Adrenal gland (tissue), 9 donors: ENCODE measurements at regions not wholly inside any gene's neighbourhood (a gene's known extent, or its start where the extent isn't known, plus 50 kb on each side); places are given as distances from the start of the nearest gene placed in this dataset.
A peak's percentile ranks its signal among the peaks of the same experiment; 100 is the strongest.

ENCODE experiments used
- DNase-seq, 7 donors: peaks; one replicate each; pipeline ENCODE4 v3.0.0-alpha.2; 2019 to 2020
- H3K27ac ChIP-seq, 5 donors: fragments of 200-600 bp; sonication (generic) in 4 of 5; 1 replicate in 3 of 5; 2 replicates in 2 of 5; pipeline versions ENCODE4 v1.5.1 to v1.8.0; 2016 to 2020; ENCODE audit warnings: mild to moderate bottlenecking in 1 of 5
- H3K27me3 ChIP-seq: fragments of 200-600 bp; 2 replicates; pipeline ENCODE4 v1.8.0; 2021
- H3K36me3 ChIP-seq, 2 donors: fragments of 200-600 bp; replicated peaks in 1 of 2; 1 replicate in 1 of 2; 2 replicates in 1 of 2; pipeline versions ENCODE4 v1.5.1 to v1.8.0; 2018 to 2022
- H3K4me1 ChIP-seq, 2 donors: fragments of 200-600 bp; replicated peaks in 1 of 2; 1 replicate in 1 of 2; 2 replicates in 1 of 2; pipeline versions ENCODE4 v1.5.1 to v1.8.0; 2018 to 2021
- H3K4me3 ChIP-seq, 4 donors: fragments of 200-600 bp; sonication (generic) in 3 of 4; one replicate each; pipeline ENCODE4 v1.5.1; 2016 to 2018
- H3K9me3 ChIP-seq, 3 donors: fragments of 200-600 bp; sonication (generic) in 1 of 3; replicated peaks in 1 of 3; 1 replicate in 2 of 3; 2 replicates in 1 of 3; pipeline versions ENCODE4 v1.5.1 to v1.8.0; 2016 to 2021
- POLR2A ChIP-seq, 2 donors: fragments of 450-650 bp; IDR thresholded peaks; one replicate each; pipeline ENCODE4 v1.6.1; 2017; ENCODE audit warnings: antibody characterized with exemption in 2 of 2, mild to moderate bottlenecking in 2 of 2, moderate library complexity in 1 of 2
- WGBS, 4 donors: extraction: QIAGEN DNeasy Blood & Tissue Kit in 2 of 4; methylation state at CpG; one replicate each; pipeline versions ENCODE4 v1.1.5 to v1.1.7; 2013 to 2017; 5-methylcytosine and 5-hydroxymethylcytosine counted together
- intact Hi-C, 2 donors: fragments of 100-400 bp; cut with DNase I; formaldehyde crosslinking; loops; one replicate each; pipeline versions ENCODE4 v1.14.1 to v1.15.0; 2022 to 2023
- TF ChIP-seq, protein P1 (sequence below), 6 experiments: fragments of 450-650 bp in 4 of 6; fragments of 200-600 bp in 2 of 6; sonication (generic) in 1 of 6; IDR thresholded peaks; 1 replicate in 5 of 6; 2 replicates in 1 of 6; pipeline versions ENCODE4 v1.5.1 to v1.8.0; 2016 to 2021; ENCODE audit warnings: antibody characterized with exemption in 6 of 6, mild to moderate bottlenecking in 2 of 6, moderate library complexity in 1 of 6
- donor health status: healthy with polysubstance abuse.
- donor health status: Bipolar disorder and iron deficiency.
- donor health status: DM: yes; HTN: yes; CAD: no.
- donor health status: DM: no; HTN: no; CAD: no.
- donor health status: DM: no; HTN: no; CAD: no.

DNA sequence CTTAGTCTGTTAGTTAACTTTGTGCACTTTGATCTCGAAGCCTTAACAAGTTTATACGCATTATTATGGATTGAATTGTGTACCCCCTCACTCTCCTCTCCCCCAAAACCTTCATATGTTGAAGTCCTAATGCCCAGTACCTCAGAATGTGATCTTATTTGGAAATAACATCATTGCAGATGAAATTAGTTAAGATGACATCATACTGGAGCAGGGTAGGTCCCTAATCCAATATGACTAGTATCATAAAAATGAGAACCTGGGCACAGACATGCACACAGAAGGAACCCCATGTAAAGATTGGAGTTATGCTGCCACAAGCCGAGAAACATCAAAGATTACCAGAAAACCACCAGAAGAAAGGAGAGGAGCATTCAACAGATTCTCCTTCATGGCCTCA lies 85.8 kb upstream of the TSC22D1 start:
- no peaks in the 10 kb centered on the region for H3K4me1 ChIP-seq
- DNase-seq: no peak
- 86 to 92% (median 88%) methylated on average over 3 of the region's 3 CpGs for WGBS, 4 donors
- H3K27ac ChIP-seq: no peak overlapping the region
- H3K36me3 ChIP-seq: no peaks in the 10 kb centered on the region
- no peaks in the 10 kb centered on the region for H3K9me3 ChIP-seq
- TF ChIP-seq, protein P1, sequence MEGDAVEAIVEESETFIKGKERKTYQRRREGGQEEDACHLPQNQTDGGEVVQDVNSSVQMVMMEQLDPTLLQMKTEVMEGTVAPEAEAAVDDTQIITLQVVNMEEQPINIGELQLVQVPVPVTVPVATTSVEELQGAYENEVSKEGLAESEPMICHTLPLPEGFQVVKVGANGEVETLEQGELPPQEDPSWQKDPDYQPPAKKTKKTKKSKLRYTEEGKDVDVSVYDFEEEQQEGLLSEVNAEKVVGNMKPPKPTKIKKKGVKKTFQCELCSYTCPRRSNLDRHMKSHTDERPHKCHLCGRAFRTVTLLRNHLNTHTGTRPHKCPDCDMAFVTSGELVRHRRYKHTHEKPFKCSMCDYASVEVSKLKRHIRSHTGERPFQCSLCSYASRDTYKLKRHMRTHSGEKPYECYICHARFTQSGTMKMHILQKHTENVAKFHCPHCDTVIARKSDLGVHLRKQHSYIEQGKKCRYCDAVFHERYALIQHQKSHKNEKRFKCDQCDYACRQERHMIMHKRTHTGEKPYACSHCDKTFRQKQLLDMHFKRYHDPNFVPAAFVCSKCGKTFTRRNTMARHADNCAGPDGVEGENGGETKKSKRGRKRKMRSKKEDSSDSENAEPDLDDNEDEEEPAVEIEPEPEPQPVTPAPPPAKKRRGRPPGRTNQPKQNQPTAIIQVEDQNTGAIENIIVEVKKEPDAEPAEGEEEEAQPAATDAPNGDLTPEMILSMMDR (IDR thresholded peaks at IDR 0.05): no peak
- no peak for TF ChIP-seq POLR2A (IDR thresholded peaks at IDR 0.05)
- intact Hi-C loops: no loop called here
- no peaks in the 10 kb centered on the region for H3K27me3 ChIP-seq
- no peak overlapping the region for H3K4me3 ChIP-seq

DNA sequence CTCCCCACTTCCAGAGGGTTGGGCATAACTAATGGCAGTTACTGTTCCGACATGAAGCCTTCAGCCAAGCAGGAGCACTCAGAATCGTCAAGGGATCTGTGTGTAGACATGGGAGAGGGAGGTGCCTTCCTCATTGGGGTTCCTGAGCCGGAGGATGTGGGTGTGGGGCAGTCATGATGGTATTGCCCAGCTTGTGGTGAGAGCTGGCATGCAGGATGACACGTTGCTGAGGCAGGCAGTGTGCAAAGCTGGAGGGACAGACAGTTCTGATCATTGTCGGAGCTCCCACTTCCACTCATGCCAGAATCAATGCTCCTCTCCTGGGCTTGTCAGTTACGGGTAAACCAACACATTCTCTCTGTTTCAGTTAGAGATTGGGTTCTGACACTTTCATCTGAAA lies 83.9 kb upstream of the TSC22D1 start:
- WGBS, 4 donors: 80 to 84% (median 81%) methylated on average over 3 to 6 of the region's 6 CpGs
- H3K4me3 ChIP-seq: no peak overlapping the region
- H3K9me3 ChIP-seq: no peaks in the 10 kb centered on the region
- H3K27me3 ChIP-seq: no peaks in the 10 kb centered on the region
- TF ChIP-seq, protein P1 (IDR thresholded peaks at IDR 0.05): no peak
- no peak for TF ChIP-seq POLR2A (IDR thresholded peaks at IDR 0.05)
- DNase-seq: no peak
- H3K36me3 ChIP-seq: no peaks in the 10 kb centered on the region
- H3K27ac ChIP-seq: no peak overlapping the region
- no peaks in the 10 kb centered on the region for H3K4me1 ChIP-seq
- intact Hi-C loops: no loop called here

DNA sequence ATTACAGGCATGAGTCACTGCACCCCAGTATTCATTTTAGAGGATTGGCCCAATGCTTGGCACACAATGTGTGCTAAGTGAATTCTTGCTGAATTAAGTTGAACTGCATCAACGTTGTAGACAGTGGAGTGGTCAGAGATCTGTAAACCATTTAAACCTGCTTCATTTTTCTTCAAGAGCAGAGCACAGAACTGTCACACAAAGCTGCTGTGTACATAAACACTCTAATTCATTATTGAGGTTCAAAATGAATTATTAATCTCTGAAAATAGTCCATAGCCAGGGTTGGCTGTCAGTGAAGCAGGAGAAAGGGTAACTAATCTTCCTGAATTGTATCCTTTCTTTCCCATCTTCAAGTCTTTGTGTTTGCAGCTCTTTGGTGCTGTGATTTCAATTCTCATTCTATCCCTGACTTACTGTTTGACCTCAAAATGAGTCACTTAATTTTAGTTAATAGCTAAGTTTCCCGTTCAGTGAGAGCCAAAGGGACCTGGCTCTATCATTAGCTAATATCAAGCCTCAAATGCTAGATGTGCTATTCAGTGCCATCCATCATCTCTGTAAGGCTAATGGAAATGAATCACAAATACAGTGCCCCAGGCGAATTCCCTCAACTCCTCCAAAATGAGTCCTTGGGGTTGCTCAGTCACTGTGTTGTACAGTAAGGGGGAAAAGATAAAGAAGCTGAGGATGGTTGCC lies 77.0 kb upstream of the TSC22D1 start:
- H3K27me3 ChIP-seq: no peaks in the 10 kb centered on the region
- no peak overlapping the region for H3K4me3 ChIP-seq
- 38 to 52% (median 42%) methylated on average over 3 of the region's 3 CpGs for WGBS, 4 donors
- H3K9me3 ChIP-seq: no peaks in the 10 kb centered on the region
- intact Hi-C loops: no loop called here
- H3K27ac ChIP-seq: no peak overlapping the region
- H3K4me1 ChIP-seq: no peaks in the 10 kb centered on the region
- H3K36me3 ChIP-seq: no peaks in the 10 kb centered on the region
- TF ChIP-seq POLR2A (IDR thresholded peaks at IDR 0.05): no peak
- TF ChIP-seq, protein P1 (IDR thresholded peaks at IDR 0.05): no peak
- DNase-seq: peak in 2 of 7 donors; percentile 2 to 25

DNA sequence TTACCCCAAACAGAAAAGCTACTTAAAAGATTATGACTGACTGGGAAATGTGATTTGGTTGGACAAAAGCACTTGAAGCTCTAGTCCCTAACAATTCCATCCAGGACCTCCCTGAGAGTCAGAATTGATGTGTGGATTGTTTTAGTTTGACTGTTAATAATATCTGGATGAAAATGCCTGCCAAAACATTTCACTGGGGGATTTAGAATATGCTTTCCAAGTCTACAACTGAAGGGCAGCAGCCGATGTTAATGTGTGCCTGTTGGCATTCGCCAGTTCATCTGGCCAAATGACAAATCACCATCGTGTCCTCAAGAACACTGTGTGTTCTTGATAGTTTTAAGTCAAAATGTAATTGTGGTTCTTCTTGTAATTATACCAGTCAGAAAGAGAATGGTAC lies 76.0 kb upstream of the TSC22D1 start:
- TF ChIP-seq POLR2A (IDR thresholded peaks at IDR 0.05): no peak
- TF ChIP-seq, protein P1 (IDR thresholded peaks at IDR 0.05): no peak
- H3K4me1 ChIP-seq: no peaks in the 10 kb centered on the region

More for the DNA sequence above, 76.0 kb upstream of the TSC22D1 start:
- H3K36me3 ChIP-seq: no peaks in the 10 kb centered on the region
- no peak overlapping the region for H3K4me3 ChIP-seq
- H3K27ac ChIP-seq: no peak overlapping the region
- no peaks in the 10 kb centered on the region for H3K9me3 ChIP-seq
- no peak for DNase-seq
- intact Hi-C loops: no loop called here
- H3K27me3 ChIP-seq: no peaks in the 10 kb centered on the region
- 26 to 59% (median 34%) methylated on average over 3 of the region's 3 CpGs for WGBS, 4 donors
